GM18502 (cell line): ENCODE measurements at regions not wholly inside any gene's neighbourhood (a gene's known extent, or its start where the extent isn't known, plus 50 kb on each side); places are given as distances from the start of the nearest gene placed in this dataset.

Source experiments
- ATAC-seq: cut with Tn5 transposase; IDR thresholded peaks from one replicate; pipeline ENCODE4 v1.9.1; 2021; ENCODE audit warnings: mild to moderate bottlenecking; ENCODE audit not compliant: unreplicated experiment, poor library complexity

DNA sequence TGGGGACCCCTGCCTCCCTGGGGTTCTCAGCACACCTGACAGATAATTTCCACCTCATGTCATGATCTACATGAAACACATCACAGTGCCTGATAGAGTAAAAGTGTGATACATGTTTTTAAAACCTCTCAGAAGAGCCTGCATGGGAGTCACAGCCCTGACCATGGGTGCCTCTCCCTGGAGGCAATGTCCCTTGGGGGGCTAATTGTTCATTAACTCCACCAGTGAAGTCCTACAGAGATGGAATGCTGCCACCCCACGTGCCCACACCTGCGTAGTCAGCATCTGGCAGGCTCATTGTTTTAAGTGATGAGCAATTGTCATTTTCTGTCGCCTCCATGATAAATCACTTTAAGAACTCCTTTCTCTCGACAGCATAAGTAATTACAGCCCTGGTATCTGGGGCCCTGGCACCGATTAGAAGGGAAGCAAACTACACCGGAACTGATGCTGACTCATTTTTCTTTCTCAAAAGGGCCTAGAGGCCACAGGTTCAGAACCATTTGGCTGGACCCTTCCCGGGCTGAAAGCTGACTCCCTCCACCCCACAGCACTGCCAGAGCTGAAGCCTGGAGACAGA is 109.6 kb upstream of the GJB5 start:
- no peak for ATAC-seq

DNA sequence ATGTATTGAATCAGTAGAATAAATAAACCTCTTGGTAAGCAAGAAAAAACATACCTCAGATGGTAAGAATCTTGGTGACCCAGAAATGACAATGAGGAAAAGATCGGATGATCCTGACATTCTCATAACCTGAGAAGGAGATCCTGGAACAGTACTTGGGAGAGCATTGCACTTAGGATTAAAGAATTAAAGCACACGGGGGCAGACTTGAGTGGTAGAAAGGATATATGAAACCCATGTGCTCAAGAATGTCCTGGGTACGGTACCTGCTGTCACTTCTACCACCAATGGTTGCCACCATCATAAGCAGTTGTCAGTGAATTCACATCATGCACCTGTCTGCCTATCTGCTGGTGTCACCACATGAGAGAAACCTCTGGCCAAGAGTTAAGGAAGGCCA is 108.9 kb upstream of the GJB5 start:
- no peak for ATAC-seq

DNA sequence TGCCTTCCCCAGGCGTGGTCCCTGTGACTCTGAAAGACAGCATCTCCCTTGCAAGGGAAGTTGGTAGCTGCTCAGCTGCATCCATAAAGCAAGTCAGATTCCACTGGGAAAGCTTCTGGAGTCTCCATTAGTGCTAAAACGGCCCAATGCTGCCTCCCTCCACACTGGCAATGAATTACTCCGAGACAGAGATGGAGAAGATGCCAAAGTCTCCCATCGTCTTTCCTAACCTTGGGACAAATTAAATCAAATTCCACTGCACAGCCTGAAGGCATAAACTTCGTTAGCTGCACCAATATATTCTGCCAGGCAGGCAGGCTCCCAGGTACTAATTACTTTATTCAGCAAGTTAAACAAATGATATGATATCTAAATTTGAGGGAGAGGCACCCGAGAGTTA is 106.3 kb upstream of the GJB5 start:
- ATAC-seq: no peak

DNA sequence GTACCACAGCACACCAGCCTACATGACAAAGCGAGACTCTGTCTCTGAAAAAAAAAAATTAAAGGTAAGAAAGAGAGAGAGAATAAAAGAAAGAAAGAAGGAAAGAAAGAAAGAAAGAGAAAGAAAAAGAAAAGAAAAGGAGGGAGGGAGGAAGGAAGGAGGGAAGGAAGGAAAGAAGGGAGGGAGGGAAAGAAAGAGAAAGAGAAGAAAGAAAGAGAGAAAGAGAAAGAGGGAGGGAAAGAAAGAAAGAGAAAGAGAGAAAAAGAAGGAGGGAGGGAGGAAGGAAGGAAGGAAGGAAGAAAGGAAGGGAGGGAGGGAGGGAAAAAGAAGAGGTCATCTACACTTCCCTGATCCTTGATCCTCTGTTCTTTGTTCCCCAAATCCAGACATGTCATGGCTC is 104.8 kb upstream of the GJB5 start:
- ATAC-seq: no peak

DNA sequence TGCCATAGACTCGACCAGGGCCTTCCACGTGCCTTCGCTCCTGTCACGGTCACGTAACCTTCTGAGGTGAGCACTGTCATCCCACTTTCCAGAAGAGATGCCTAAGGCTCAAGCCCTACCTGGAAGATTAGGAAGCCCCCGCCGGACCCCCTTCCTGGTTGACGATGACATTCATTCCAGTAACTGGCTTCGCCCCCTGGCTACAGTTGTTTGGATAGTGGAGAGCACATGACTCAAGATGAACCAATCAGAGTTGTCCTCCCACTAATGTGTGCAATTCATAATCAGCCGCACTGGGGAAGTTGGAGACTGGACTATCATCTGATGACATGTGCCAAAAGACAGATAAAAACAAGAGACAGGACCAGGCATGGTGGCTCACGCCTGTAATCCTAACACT is 104.0 kb upstream of the GJB5 start:
- ATAC-seq: no peak

DNA sequence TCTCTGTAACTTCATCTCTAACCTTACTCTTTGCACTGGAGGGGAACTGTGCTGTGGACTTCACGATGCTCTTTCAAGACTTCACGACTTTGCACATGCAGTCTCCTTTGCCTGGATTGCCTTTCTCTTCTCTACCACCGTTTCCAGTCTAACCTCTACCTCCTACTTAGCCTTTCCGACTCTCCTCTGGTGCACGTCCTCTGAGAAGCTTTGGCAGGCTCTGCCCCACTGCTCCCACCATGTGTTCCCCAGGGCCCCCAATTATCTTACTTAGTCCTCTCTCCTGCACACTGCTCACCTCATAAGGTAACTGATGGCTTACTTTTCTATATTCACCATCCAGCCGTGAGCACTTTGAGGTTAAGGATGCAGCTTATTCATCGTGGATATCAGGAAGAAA is 101.7 kb upstream of the GJB5 start:
- ATAC-seq: no peak

DNA sequence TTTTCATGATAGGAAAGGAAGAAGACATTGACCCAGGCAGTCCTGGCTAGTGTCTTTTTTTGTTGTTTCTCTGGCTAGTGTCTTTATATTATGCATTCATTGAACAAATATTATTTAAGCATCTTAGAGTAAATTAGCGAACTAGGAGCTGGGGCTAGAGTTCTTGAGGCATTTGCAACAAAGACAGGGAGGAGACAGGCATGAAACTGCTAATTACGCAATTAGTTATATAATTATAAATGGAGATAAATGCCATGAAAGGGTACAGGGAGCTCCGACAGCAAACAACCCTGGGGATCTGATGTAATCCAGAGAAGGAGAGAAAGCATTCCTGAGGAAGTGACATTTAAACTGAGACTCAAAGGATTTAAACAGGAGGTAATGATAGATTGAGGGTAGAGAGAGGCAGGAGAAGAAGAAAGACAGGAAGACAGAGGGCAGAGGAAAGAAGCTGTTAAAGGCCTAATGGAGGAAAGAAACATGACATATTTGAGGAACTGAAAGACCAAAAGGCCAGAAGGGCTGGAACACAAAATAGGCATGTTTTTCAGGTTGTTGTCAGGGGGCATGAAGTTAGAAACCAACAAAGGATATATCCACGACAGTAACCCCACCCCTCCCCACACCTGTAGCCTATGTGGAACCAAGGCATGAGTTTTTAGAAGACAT is 99.5 kb upstream of the GJB5 start:
- no peak for ATAC-seq

DNA sequence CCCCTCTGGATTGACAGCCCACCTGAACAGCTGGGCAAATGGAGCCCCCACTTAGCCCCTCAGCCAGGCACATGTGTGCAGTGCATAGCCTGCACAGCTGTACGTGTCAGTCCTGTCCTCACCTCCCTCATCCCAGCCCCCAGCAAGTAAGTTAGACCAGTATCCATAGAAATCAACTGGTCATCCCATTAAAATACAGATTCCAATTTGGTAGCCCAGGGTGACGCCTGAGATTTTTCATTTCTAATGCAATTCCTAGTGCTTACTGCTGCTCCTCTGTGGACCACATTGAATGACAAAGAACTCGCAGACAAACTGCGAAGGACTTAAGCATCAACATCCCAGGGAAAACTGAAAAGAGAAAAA is 99.0 kb upstream of the GJB5 start:
- ATAC-seq: no peak

DNA sequence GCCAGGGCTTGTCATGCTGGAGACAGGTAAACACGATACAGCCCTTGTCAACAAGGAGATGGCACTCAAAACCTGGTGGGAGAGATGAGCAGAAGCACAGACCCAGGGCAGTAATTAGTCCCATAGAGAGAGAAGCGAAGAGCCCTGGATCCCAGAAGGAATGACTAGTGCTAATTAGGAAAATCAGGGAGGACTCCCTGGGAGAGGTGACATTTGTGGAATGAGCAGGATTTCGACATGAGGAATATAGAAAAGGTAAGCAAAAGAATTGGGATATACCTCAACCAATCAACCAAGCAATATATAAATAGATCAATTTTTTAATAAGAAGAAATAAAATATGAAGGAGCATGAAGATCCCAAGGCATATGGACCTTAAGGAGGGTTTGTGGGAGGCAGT is 98.5 kb upstream of the GJB5 start:
- no peak for ATAC-seq

DNA sequence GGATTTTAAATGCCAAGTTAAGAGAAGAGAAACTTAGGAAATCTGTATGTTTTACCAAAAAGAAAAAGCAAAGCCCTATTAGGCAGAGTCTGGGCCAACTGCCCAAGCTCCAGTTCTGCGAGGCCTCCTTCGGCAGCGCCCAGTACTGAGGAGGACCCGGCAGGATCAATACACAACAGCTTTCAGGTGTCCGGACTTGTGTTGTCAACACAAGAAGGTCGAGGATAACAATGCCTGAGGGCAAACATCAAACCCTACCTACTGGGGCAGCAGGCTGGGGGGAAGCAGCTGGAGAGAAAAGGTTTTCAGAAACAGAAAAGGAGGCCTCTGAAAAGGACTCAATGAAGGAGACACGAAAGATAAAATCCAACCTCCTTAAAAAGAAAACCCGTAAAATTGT is 98.1 kb upstream of the GJB5 start:
- no peak for ATAC-seq

DNA sequence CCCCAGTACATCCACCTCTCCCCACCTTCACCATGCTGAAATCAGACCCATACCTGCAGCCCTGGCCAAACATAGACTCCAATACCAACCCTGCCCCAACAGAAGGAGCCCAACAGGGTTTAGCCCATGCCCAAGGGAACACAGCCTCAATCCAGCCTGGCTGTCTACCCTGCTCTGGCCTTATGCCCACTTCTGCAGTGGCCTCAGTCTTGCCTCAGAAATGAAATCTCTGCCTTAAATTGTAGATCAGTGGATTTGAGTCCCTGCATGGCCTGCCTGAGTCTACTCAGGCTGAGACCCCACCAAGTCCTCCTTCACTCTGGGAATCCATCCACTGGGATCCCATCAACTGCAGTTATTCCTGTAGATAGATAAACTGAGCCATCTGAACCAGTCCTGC is 97.6 kb upstream of the GJB5 start:
- no peak for ATAC-seq

DNA sequence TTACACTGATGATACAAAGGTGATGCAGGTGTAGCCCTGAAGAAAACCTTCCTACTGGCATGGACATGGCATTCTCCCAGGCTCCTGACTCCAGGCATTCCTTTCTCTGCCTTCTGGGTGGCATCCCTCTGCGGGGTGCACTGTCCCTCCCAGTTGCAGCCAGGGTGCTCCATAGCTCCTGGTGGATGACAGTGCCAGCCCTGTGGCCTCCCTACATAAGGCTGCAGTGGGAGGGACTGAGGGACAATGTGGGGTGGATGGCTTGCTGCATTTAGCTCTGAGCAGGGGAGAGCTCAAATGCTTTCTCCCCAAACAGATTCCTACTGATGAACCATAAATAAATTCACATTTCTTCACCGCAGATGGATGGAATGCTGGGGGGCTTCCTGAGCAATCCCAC is 97.0 kb upstream of the GJB5 start:
- no peak for ATAC-seq

DNA sequence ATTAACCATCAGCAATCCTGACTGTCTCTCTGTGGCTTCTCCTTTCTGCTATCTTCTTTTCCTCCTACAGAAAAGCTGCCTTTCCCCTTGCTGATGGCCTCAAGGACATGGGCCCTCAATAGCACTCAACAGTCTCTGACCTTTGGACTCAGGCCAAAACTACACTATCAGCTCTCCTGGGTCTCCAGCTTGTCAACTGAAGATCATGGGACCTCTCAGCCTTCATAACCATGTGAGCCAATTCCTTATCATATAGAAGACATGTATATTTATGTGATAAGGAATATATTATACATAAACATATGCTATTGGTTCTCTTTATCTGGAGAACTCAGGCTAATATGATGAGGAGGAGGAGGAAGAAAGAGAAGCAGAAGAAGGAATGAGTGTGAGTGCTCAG is 91.8 kb upstream of the GJB5 start:
- ATAC-seq: no peak

DNA sequence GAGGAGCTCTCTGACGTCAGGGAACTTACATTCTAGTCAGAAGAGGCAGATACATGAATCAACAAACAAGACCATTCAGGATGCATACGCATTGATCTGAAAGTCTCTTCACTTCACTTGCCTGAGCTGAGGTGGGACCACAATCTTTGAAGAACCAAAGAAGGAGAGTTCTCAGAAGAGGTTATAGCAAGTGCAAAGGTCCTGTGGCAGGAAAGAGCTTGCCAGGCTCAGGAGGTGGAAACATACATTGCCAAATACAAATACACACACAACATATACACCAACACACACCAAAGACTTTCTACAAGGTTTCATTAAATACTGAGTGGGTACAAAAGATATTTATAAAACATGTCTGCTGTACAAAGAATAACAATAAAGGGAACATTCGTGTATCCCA is 86.8 kb upstream of the GJB5 start:
- no peak for ATAC-seq

DNA sequence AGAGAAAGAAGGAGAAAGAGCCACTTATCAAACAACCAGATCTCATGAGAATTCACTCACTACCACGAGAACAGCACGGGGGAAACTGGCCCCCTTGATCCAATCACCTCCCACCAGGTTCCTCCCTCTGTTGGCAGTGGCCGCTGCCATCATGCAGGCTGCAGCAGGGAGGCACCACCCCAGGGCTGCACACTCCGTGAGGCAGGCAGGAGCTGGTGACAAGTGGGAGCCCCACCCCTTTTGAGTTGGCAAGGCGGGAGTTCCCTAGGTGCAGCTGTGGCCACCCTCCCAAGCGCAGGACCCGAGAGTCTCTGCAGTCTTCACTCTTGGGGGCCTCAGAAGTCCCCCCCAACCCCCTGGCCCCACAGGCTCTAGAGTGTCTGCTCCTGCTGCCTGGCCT is 83.9 kb upstream of the GJB5 start:
- ATAC-seq: no peak

DNA sequence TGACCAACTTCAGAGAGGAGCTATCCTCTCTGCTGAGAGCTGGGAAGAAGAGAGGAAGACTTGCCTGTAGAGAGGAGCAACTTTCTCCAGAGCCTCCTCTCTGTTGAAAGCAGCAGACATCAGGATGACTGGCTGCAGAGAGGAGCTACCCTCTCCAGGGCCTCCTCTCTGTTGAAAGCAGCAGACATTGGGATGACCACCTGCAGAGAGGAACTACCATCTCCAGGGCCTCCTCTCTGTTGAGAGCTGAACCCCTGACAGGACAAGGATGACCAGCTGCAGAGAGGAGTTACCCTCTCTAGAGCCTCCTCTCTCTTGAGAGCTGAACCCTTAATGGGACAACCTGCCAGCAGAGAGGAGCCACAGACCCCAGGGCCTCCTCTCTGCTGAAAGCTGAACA is 83.0 kb upstream of the GJB5 start:
- no peak for ATAC-seq

DNA sequence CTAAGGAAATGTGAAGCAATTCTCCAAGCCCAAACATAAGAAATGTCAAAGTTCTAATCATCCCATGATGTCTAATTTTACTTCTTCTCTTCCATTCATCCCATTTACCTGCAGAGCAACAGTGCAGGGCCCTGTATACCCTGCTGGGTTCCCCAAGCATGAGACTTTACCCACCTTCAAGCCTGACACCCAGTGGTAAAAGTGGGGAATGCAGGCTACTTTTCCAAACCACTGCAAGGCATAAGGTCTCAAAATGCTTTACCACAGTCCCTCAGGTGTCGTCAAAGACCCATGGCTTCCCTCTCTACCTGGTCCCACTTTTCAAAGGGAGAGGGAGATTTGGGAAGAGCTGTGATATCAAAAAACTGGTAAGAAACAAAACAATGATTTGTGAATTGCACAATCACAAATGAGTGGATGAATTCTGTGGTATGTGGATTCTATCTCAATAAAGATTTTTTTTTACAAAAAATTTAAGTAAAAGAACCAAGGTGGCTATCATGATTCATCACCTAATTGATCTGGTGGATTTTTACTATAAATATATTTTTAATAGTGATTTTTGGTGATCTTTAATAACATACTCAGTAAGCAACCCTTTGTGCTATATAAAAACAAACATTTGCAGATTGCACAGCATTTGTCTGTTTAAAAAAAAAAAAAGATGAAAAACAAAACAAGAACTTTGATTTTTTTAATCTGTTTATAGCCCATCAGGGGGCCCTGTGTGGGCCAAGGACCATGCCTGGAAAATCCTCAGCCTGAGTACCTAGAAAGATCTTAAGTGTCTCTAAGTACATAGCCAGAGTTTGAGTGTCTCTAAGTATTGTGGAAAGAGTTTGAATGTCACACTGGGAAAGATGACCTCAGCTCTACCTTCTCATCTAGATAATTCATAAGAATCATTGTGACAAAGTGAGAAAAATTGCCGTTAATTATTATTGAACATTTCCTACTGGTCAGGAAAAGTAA is 73.1 kb upstream of the GJB5 start:
- ATAC-seq: no peak

DNA sequence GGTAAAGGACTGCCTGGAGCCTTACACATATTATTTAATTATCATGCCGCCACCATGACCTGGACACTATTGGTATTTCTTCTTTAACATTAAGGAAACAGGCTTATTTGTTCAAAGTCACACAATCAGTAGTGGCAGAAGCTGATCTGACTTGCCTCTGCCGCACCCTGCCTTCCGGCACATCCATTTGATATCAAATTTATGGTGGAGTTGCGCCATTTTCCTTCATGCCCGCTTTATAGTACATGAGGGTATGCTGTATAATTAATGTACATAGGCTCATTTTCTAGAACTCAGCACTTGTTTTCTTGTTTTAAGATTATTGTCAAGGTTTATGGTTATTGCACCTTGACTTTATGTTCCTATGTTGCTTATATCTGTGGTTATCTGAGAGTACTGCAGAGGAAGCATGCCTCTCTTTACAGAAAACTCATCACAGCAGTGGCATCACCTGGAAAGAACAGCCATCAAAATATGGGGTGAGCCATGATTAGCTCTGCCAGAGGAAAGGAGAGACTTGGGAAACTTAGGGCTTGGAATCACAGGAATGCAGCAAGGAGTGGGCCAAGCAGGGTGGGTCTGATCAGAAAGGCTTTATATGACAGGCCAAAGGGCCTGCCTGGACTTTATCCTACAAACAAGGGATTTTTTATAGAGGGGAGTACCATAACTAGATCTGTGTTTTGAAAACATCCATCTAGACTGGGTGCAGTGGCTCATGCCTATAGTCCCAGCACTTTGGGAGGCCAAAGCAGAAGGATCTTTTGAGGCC is 72.2 kb upstream of the GJB5 start:
- ATAC-seq: no peak

DNA sequence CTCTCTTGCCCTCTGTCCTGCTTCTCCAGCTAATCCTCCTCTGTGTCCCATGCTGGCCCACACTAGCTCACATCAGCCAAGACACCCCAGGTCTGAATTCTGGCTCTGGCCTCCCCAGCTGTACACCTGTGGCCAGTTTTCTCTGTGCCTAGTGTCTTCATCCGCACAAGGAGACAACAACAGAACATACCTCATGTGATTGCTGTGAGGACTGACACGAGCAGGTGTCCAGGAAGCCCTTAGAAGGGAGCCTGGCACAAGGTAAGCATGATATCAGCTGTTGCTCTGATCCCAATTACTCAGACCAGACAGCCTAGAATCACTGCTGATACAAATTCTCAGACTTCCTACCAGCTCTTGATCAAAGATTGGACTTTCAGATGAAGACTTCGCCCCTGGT is 71.2 kb upstream of the GJB5 start:
- no peak for ATAC-seq

DNA sequence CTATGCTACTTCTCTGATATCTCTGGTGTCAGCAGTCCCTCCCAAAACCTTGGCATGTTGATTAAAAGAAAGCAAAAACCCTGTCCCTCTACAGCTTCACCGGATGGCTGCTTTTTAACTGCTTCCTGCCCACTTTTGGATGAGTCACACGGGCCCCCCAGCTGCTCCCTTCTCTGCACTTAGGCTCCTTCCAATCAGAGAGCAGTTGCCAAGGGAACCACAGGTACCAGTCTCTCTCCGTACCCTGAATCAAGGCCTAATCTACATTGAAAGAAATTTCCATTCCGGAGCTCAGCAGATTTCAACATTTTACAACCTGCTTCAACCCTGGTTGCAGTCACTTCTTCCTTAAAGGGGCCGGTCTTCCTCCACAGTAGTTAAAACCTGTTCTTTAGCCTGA is 70.6 kb upstream of the GJB5 start:
- ATAC-seq: no peak

DNA sequence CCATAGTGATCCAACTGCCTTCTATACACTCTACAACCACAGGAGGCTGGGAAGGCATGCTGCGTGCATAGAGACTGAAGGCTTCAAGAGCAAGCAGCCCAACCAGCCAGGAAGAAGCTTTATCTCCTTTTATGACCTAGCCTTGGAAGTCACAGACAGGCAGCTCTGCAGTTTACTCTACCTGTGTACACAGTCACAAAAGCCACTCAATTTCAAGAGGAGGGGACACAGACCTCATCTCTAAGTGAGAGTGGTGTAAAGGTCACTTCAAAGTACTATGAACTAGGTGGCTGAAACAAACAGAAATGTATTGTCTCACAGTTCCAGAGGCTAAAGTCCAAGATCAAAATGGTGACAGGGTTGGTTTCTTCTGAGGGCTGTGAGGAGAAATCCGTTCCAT is 69.6 kb upstream of the GJB5 start:
- ATAC-seq: no peak
